Cardiac muscle cell (in vitro differentiated cells and primary cell): ENCODE measurements at regions not wholly inside any gene's neighbourhood (a gene's known extent, or its start where the extent isn't known, plus 50 kb on each side); places are given as distances from the start of the nearest gene placed in this dataset.
"Not testable (repeated sequence)": the region's sequence is repeated elsewhere in the genome, so short reads cannot be mapped to it uniquely, and the experiment has no call there.

Source experiments
- DNase-seq, 2 donors: peaks; one replicate each; pipeline versions ENCODE4 v3.0.0 to v3.0.0-alpha.2; 2010 to 2017; ENCODE audit warnings: low read depth in 1 of 2, low spot score in 1 of 2
- H3K27ac ChIP-seq: fragments of 200-600 bp; sonication (generic); 2 replicates; pipeline ENCODE4 v1.5.1; 2016
- H3K27me3 ChIP-seq: fragments of 200-600 bp; sonication (generic); 2 replicates; pipeline ENCODE4 v1.6.0; 2016; ENCODE audit warnings: control low read depth
- H3K36me3 ChIP-seq: fragments of 200-600 bp; sonication (generic); 2 replicates; pipeline ENCODE4 v1.5.1; 2016; ENCODE audit warnings: control low read depth
- H3K4me1 ChIP-seq: fragments of 200-600 bp; sonication (generic); 2 replicates; pipeline ENCODE4 v1.8.1; 2017; ENCODE audit warnings: low read depth, mild to moderate bottlenecking, mixed run types
- H3K4me3 ChIP-seq: fragments of 200-600 bp; sonication (generic); 2 replicates; pipeline ENCODE4 v1.5.1; 2016; ENCODE audit warnings: mild to moderate bottlenecking
- H3K9me3 ChIP-seq: fragments of 200-600 bp; sonication (generic); 2 replicates; pipeline ENCODE4 v1.5.1; 2017; ENCODE audit warnings: low read depth, mild to moderate bottlenecking, control low read depth
- TF ChIP-seq, protein P1 (sequence below): IDR thresholded peaks from 2 replicates; pipeline ENCODE4 v1.5.1; 2012; ENCODE audit warnings: low read depth, mild to moderate bottlenecking, low read length

DNA sequence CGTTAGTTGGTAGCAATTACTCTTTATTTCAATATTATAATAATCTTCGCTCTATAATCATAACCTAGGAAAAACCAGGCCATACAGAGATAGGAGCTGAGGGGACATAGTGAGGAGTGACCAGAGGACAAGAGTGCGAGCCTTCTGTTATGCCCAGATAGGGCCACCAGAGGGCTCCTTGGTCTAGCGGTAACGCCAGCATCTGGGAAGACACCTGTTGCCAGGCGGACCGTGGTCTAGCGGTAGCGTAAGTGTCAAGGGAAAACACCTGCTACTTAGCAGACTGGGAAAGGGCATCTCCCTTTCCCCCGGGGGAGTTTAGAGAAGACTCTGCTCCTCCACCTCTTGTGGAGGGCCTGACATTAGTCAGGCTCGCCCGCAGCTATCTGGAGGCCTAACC lies 1395.1 kb downstream of the ADGRL3 start:
- not testable (repeated sequence) for H3K4me3 ChIP-seq, H3K27ac ChIP-seq, H3K4me1 ChIP-seq, H3K27me3 ChIP-seq, H3K9me3 ChIP-seq, H3K36me3 ChIP-seq
- TF ChIP-seq, protein P1, sequence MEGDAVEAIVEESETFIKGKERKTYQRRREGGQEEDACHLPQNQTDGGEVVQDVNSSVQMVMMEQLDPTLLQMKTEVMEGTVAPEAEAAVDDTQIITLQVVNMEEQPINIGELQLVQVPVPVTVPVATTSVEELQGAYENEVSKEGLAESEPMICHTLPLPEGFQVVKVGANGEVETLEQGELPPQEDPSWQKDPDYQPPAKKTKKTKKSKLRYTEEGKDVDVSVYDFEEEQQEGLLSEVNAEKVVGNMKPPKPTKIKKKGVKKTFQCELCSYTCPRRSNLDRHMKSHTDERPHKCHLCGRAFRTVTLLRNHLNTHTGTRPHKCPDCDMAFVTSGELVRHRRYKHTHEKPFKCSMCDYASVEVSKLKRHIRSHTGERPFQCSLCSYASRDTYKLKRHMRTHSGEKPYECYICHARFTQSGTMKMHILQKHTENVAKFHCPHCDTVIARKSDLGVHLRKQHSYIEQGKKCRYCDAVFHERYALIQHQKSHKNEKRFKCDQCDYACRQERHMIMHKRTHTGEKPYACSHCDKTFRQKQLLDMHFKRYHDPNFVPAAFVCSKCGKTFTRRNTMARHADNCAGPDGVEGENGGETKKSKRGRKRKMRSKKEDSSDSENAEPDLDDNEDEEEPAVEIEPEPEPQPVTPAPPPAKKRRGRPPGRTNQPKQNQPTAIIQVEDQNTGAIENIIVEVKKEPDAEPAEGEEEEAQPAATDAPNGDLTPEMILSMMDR: peak; percentile 11
- peak in 1 of 2 donors; percentile 41 for DNase-seq

DNA sequence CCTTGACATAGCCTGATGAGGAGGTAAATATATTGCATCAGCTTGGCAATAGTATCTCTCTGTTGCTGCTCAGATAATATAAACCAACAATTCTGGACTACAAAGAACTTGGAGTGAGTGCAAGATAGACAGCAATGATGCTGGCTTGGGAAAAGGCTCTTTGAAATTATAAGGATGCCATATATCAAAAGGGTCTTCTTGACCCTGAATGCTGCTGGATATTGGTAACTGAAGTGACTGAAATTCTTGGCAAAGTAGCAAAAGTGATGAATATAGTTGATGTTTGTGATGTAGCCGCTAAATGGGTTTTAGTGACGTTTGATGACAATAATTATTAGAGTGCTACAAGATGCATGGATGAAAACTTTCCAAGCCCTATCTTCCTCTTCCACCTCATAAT lies 1391.6 kb downstream of the ADGRL3 start:
- no peak overlapping the region for H3K27ac ChIP-seq
- TF ChIP-seq, protein P1: no peak
- H3K4me1 ChIP-seq: no peaks in the 10 kb centered on the region
- no peaks in the 10 kb centered on the region for H3K27me3 ChIP-seq
- H3K4me3 ChIP-seq: no peak overlapping the region
- DNase-seq: no peak
- H3K36me3 ChIP-seq: no peaks in the 10 kb centered on the region
- no peaks in the 10 kb centered on the region for H3K9me3 ChIP-seq

DNA sequence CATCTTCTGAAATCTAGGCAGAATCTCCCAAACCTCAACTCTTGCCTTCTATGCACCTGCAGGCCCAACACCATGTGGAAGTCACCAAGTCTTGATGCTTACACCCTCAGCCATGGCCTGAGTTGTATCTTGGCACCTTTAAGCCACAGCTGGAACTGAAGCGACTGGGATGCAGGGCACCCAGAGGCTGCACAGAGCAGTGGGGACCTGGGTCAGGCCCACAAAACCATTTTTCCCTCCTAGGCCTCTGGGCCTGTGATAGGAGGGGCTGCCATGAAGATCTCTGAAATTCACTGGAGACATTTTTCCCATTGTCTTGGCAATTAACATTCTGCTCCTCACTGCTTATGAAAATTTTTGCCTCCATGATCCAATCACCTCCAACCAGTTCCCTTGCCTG lies 1388.5 kb downstream of the ADGRL3 start:
- no peaks in the 10 kb centered on the region for H3K4me1 ChIP-seq
- TF ChIP-seq, protein P1: no peak
- no peaks in the 10 kb centered on the region for H3K27me3 ChIP-seq
- no peak for DNase-seq
- H3K36me3 ChIP-seq: no peaks in the 10 kb centered on the region
- H3K27ac ChIP-seq: no peak overlapping the region
- no peaks in the 10 kb centered on the region for H3K9me3 ChIP-seq
- no peak overlapping the region for H3K4me3 ChIP-seq

DNA sequence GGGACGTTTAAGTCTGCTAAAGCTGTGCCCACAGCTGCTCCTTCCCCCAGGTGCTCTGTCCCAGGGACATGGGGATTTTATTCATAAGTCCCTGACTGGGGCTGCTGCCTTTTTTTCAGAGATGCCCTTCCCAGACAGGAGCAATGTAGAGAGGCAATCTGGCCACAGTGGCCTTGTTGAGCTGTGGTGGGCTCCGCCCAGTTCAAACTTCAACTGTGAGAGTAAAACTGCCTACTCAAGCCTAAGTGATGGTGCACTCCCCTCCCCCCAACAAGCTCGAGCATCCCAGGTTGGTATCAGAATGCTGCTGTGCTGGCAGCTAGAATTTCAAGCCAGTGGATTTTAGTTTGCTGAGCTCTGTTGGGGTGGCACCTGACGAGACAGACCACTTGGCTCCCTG lies 1371.4 kb downstream of the ADGRL3 start:
- H3K36me3 ChIP-seq: no peaks in the 10 kb centered on the region
- no peak overlapping the region for H3K27ac ChIP-seq
- TF ChIP-seq, protein P1: no peak
- H3K4me3 ChIP-seq: no peak overlapping the region
- H3K27me3 ChIP-seq: no peaks in the 10 kb centered on the region
- no peaks in the 10 kb centered on the region for H3K9me3 ChIP-seq
- H3K4me1 ChIP-seq: no peaks in the 10 kb centered on the region
- no peak for DNase-seq

DNA sequence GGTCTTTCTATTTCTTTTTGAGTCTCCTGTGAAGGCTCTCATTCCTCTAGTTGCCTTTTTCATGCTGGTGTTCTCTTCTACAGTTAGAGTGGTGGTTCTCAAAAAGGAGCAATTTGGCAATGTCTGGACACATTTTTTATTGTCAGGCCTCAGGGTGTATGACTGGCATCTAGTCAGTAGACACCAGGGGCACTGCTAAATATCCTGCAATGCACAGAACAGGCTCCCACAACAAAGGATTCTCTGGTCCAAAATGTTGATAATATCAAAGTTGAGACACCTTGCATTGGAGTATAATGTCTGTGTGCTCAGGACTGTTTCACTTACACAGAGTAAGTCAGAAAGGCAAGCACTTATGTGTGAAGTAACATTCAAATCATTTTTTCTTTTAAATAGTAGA lies 1360.7 kb downstream of the ADGRL3 start:
- H3K36me3 ChIP-seq: no peaks in the 10 kb centered on the region
- H3K9me3 ChIP-seq: no peaks in the 10 kb centered on the region
- H3K4me1 ChIP-seq: no peaks in the 10 kb centered on the region
- no peak overlapping the region for H3K27ac ChIP-seq
- TF ChIP-seq, protein P1: no peak
- H3K27me3 ChIP-seq: no peaks in the 10 kb centered on the region
- DNase-seq: no peak
- no peak overlapping the region for H3K4me3 ChIP-seq

DNA sequence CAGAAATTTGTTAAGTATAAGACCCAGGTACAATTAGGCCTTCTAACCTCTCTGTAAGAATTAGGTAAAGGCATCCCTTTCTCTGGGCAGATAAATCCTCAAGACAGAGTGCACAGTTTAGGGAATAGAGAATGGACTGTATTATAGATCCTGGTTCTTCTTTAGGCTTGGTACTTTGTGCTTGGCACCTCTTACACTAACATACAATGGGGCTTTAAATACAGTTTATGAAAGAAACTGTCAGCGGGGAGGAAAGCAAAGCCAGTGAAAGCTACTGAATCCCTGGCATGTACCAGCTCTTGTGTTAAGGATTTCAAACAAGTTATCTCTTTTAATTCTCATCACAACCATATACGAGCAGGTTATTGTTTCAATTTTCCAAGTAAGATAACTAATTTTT lies 1350.0 kb downstream of the ADGRL3 start:
- no peaks in the 10 kb centered on the region for H3K4me1 ChIP-seq
- no peaks in the 10 kb centered on the region for H3K9me3 ChIP-seq
- no peak overlapping the region for H3K4me3 ChIP-seq
- H3K36me3 ChIP-seq: no peaks in the 10 kb centered on the region
- TF ChIP-seq, protein P1: no peak
- DNase-seq: no peak
- no peak overlapping the region for H3K27ac ChIP-seq
- no peaks in the 10 kb centered on the region for H3K27me3 ChIP-seq
